Activated naive CD4-positive, alpha-beta T cell treated with Interleukin-2 at 50 U/mL for 16 hours (primary cell): ENCODE measurements at regions not wholly inside any gene's neighbourhood (a gene's known extent, or its start where the extent isn't known, plus 50 kb on each side); places are given as distances from the start of the nearest gene placed in this dataset.

Experiments used
- DNase-seq: peaks from one replicate; pipeline ENCODE4 v3.0.0-alpha.2; 2020

GRCh38 chr2:5374762-5375161 is 317.4 kb upstream of the SOX11 start:
- no peak for DNase-seq

GRCh38 chr2:5377323-5377722 is 314.9 kb upstream of the SOX11 start:
- DNase-seq = no peak

- no peak for DNase-seq
These were observed 312.4 kb upstream of the SOX11 start for GRCh38 chr2:5379811-5380210.

- DNase-seq = no peak
These were observed 306.6 kb upstream of the SOX11 start for GRCh38 chr2:5385596-5385995.

GRCh38 chr2:5387406-5387805 is 304.8 kb upstream of the SOX11 start:
- no peak for DNase-seq

- DNase-seq = no peak
These were observed 302.4 kb upstream of the SOX11 start for GRCh38 chr2:5389740-5390139.

GRCh38 chr2:5391362-5391761 is 300.8 kb upstream of the SOX11 start:
- no peak for DNase-seq

GRCh38 chr2:5392658-5393057 is 299.5 kb upstream of the SOX11 start:
- DNase-seq = no peak

- no peak for DNase-seq
These were observed 298.7 kb upstream of the SOX11 start for GRCh38 chr2:5393474-5393873.

- DNase-seq = no peak
These were observed 298.0 kb upstream of the SOX11 start for GRCh38 chr2:5394223-5394622.

GRCh38 chr2:5401115-5401657 is 291.0 kb upstream of the SOX11 start:
- DNase-seq = no peak

GRCh38 chr2:5403392-5403791 is 288.8 kb upstream of the SOX11 start:
- no peak for DNase-seq

GRCh38 chr2:5409898-5410381 is 282.2 kb upstream of the SOX11 start:
- no peak for DNase-seq

GRCh38 chr2:5410991-5411700 is 281.0 kb upstream of the SOX11 start:
- DNase-seq = no peak

GRCh38 chr2:5412001-5412400 is 280.2 kb upstream of the SOX11 start:
- no peak for DNase-seq

GRCh38 chr2:5433855-5434254 is 258.3 kb upstream of the SOX11 start:
- no peak for DNase-seq

- DNase-seq = no peak
These were observed 254.8 kb upstream of the SOX11 start for GRCh38 chr2:5437375-5437774.

GRCh38 chr2:5440174-5440573 is 252.0 kb upstream of the SOX11 start:
- no peak for DNase-seq

GRCh38 chr2:5442736-5443135 is 249.4 kb upstream of the SOX11 start:
- DNase-seq = no peak

- no peak for DNase-seq
These were observed 248.0 kb upstream of the SOX11 start for GRCh38 chr2:5444168-5444567.

- DNase-seq = no peak
These were observed 247.3 kb upstream of the SOX11 start for GRCh38 chr2:5444854-5445253.

GRCh38 chr2:5449867-5450266 is 242.3 kb upstream of the SOX11 start:
- DNase-seq = no peak

GRCh38 chr2:5453220-5454050 is 238.7 kb upstream of the SOX11 start:
- no peak for DNase-seq

GRCh38 chr2:5454051-5454390 is 238.2 kb upstream of the SOX11 start:
- no peak for DNase-seq
